DOHH2 (cell line): ENCODE measurements at regions not wholly inside any gene's neighbourhood (a gene's known extent, or its start where the extent isn't known, plus 50 kb on each side); places are given as distances from the start of the nearest gene placed in this dataset.

Source experiments
- H3F3A ChIP-seq: fragments of 200-600 bp; sonication (generic), shearing (Covaris generic); 2 replicates; pipeline ENCODE4 v1.6.0; 2016; ENCODE audit warnings: antibody characterized with exemption, mild to moderate bottlenecking; ENCODE audit not compliant: control insufficient read depth, insufficient read depth
- H3K27ac ChIP-seq: fragments of 200-600 bp; sonication (generic); 2 replicates; pipeline ENCODE4 v1.5.1; 2014; ENCODE audit warnings: low read depth, mild to moderate bottlenecking, low read length, moderate library complexity
- H3K27me3 ChIP-seq: fragments of 200-600 bp; sonication (generic); 2 replicates; pipeline ENCODE4 v1.6.1; 2014; ENCODE audit warnings: mild to moderate bottlenecking, low read length, mixed read lengths; ENCODE audit not compliant: control insufficient read depth
- H3K36me3 ChIP-seq: fragments of 200-600 bp; sonication (generic); 2 replicates; pipeline ENCODE4 v1.6.1; 2014; ENCODE audit warnings: mild to moderate bottlenecking, low read length, moderate library complexity, mixed read lengths; ENCODE audit not compliant: control insufficient read depth
- H3K4me1 ChIP-seq: fragments of 200-600 bp; sonication (generic); 2 replicates; pipeline ENCODE4 v1.6.1; 2014; ENCODE audit warnings: mild to moderate bottlenecking, low read length, mixed read lengths; ENCODE audit not compliant: control insufficient read depth
- H3K4me2 ChIP-seq: fragments of 200-600 bp; sonication (generic); 2 replicates; pipeline ENCODE4 v1.6.0; 2014; ENCODE audit warnings: mild to moderate bottlenecking, low read length, moderate library complexity
- H3K4me3 ChIP-seq: fragments of 200-600 bp; sonication (generic); 2 replicates; pipeline ENCODE4 v1.5.1; 2014; ENCODE audit warnings: mild to moderate bottlenecking, low read length, mixed read lengths
- H3K79me2 ChIP-seq: fragments of 200-600 bp; sonication (generic); 2 replicates; pipeline ENCODE4 v1.6.1; 2014; ENCODE audit warnings: mild to moderate bottlenecking, low read length, mixed read lengths; ENCODE audit not compliant: control insufficient read depth
- H3K9me2 ChIP-seq: fragments of 200-600 bp; sonication (generic); replicated peaks from 2 replicates; pipeline ENCODE4 v1.6.1; 2014; ENCODE audit warnings: mild to moderate bottlenecking, low read length, mixed read lengths; ENCODE audit not compliant: control insufficient read depth
- H3K9me3 ChIP-seq: fragments of 200-600 bp; sonication (generic); 2 replicates; pipeline ENCODE4 v1.6.1; 2014; ENCODE audit warnings: antibody characterized with exemption, low read length, mixed read lengths; ENCODE audit not compliant: control insufficient read depth, insufficient read depth
- H4K20me1 ChIP-seq: fragments of 200-600 bp; sonication (generic); 2 replicates; pipeline ENCODE4 v1.6.0; 2014; ENCODE audit warnings: low read depth, mild to moderate bottlenecking, antibody characterized with exemption, low read length, moderate library complexity; ENCODE audit not compliant: control insufficient read depth, insufficient read depth
- EZH2phosphoT487 ChIP-seq: fragments of 200-600 bp; sonication (generic); IDR thresholded peaks from 2 replicates; pipeline ENCODE4 v1.6.1; 2017; ENCODE audit warnings: borderline replicate concordance, mild to moderate bottlenecking, antibody characterized with exemption, low read length, moderate library complexity, mixed read lengths
- TF ChIP-seq, protein P1 (sequence below): fragments of 200-600 bp; sonication (generic); IDR thresholded peaks from one replicate; pipeline ENCODE4 v1.5.1; 2014; ENCODE audit warnings: antibody characterized with exemption, mild to moderate bottlenecking, low read depth, low read length; ENCODE audit not compliant: poor library complexity, severe bottlenecking

DNA sequence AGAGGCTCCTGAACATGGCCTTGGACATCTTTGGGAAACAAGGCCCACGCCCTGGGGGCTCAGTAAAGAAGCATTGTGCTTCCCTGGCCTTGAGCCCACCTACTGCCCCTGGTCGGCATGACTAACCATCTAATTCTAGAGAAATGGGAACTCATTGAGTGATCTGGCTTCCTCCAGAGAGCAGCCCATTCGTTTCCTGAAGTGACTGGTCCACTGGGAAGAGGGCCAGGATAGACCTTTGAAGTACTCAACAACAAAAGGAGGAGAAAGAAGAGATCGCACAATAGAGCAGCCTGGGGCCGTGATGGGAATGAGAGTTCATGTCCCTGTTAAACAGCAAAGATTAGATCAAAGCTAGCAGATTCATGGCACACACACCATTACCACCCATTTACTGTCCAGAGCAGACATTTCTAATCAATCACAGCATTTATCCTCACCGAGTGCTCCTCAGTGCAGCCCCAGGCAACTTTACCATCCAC, 514.4 kb upstream of the PROK2 start:
- Histone ChIP-seq H4K20me1 (no peaks in the 10 kb centered on the region), H3K27ac (no peak overlapping the region), H3K4me2 (no peak overlapping the region), H3K4me3 (no peak overlapping the region), H3K36me3 (no peaks in the 10 kb centered on the region), H3K79me2 (no peaks in the 10 kb centered on the region), H3K9me3 (no peaks in the 10 kb centered on the region), H3K27me3 (no peaks in the 10 kb centered on the region), H3F3A (no peaks in the 10 kb centered on the region), H3K9me2 (no peaks in the 10 kb centered on the region), H3K4me1 (peaks cover 7% of the 10 kb centered on the region)
- TF ChIP-seq, protein P1, sequence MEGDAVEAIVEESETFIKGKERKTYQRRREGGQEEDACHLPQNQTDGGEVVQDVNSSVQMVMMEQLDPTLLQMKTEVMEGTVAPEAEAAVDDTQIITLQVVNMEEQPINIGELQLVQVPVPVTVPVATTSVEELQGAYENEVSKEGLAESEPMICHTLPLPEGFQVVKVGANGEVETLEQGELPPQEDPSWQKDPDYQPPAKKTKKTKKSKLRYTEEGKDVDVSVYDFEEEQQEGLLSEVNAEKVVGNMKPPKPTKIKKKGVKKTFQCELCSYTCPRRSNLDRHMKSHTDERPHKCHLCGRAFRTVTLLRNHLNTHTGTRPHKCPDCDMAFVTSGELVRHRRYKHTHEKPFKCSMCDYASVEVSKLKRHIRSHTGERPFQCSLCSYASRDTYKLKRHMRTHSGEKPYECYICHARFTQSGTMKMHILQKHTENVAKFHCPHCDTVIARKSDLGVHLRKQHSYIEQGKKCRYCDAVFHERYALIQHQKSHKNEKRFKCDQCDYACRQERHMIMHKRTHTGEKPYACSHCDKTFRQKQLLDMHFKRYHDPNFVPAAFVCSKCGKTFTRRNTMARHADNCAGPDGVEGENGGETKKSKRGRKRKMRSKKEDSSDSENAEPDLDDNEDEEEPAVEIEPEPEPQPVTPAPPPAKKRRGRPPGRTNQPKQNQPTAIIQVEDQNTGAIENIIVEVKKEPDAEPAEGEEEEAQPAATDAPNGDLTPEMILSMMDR = no peak
- no peak for TF ChIP-seq EZH2phosphoT487

DNA sequence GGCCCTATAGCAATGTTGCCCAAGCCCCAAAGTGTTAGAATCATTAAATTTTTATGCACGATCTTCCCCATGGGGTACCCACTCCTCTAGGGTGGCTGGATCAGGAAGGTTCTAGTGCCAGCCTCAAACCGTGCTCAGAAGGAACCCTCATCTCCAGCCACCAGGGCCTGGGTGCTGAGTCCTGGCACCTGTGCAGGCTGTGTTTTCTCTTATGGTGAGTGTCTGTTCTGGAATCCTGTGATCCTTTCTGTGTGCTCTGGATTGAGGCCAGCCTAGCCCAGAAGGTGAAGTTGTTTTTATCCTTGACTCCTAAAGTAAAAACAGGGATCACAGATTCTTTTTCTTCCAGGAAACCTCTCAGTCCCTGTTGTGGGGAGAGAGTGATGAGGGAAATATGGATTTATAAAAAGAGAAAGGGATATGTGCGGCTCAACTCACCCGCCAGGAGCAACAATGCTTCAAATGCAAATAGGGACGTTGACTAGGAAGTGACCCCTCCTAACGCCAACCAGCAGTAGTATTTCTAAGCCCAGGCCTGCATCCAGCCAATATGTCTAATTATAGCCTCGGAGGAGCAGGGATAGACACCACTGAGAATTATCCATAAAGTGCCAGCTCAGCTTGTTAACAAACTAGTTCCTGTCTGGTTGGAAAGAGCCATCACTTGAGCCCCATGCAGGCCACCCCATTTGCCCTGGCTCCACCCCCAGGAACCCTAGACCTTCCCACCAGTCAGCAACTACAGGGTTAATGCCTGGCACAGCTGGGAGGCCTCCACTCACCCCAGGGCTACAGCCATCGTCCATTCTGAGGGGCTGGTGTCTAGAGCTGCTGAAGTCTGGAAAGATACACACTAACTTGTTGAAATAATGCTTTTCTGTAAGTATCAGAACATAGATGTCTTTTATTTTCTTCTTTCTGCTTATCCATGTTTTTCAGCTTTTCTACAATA, 513.5 kb upstream of the PROK2 start:
- H4K20me1 ChIP-seq = no peaks in the 10 kb centered on the region
- H3K4me2 ChIP-seq = no peak overlapping the region
- H3K27me3 ChIP-seq = no peaks in the 10 kb centered on the region
- peaks cover 7% of the 10 kb centered on the region for H3K4me1 ChIP-seq
- no peaks in the 10 kb centered on the region for H3K79me2 ChIP-seq
- no peaks in the 10 kb centered on the region for H3K36me3 ChIP-seq
- no peaks in the 10 kb centered on the region for H3K9me2 ChIP-seq
- TF ChIP-seq, protein P1 = no peak
- TF ChIP-seq EZH2phosphoT487 = no peak
- H3K9me3 ChIP-seq = no peaks in the 10 kb centered on the region
- H3K4me3 ChIP-seq = no peak overlapping the region
- H3F3A ChIP-seq = no peaks in the 10 kb centered on the region
- H3K27ac ChIP-seq = no peak overlapping the region

DNA sequence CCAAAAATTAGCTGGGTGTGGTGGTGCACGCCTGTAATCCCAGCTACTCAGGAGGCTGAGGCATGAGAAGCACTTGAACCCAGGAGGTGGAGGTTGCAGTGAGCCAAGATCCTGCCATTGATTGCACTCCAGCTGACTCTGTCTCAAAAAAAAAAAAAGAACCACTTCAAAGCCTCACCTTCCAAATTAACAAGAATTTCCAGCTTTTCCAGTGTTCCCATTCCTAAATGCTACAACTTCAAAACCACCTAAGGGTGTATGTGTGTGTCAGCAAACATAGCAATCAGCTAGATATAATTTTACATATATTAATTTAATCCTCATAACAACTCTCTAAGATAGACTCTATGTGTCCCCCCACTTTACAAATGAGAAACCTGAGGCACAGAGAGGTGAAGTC, 512.5 kb upstream of the PROK2 start:
- H3K79me2 ChIP-seq = no peaks in the 10 kb centered on the region
- no peak overlapping the region for H3K4me2 ChIP-seq
- TF ChIP-seq, protein P1 = no peak
- TF ChIP-seq EZH2phosphoT487 = no peak
- H3F3A ChIP-seq = no peaks in the 10 kb centered on the region
- no peaks in the 10 kb centered on the region for H3K36me3 ChIP-seq
- H3K4me1 ChIP-seq = peaks cover 7% of the 10 kb centered on the region
- H3K9me2 ChIP-seq = no peaks in the 10 kb centered on the region
- no peak overlapping the region for H3K27ac ChIP-seq
- H3K4me3 ChIP-seq = no peak overlapping the region
- H3K9me3 ChIP-seq = no peaks in the 10 kb centered on the region
- H3K27me3 ChIP-seq = no peaks in the 10 kb centered on the region
- H4K20me1 ChIP-seq = no peaks in the 10 kb centered on the region
